Right lobe of liver (tissue), 6 donors: ENCODE measurements at regions not wholly inside any gene's neighbourhood (a gene's known extent, or its start where the extent isn't known, plus 50 kb on each side); places are given as distances from the start of the nearest gene placed in this dataset.

Experiments used
- ATAC-seq, 4 donors: fragments of 200-7000 bp; cut with Tn5 transposase; one replicate each; pipeline ENCODE4 v1.9.1; 2020; ENCODE audit warnings: mild to moderate bottlenecking in 4 of 4, moderate library complexity in 4 of 4
- DNase-seq, 3 donors: peaks; one replicate each; pipeline ENCODE4 v3.0.0-alpha.2; 2020
- H3K27ac ChIP-seq, 3 donors: fragments of 200-600 bp; one replicate each; pipeline ENCODE4 v1.8.0; 2022
- H3K27me3 ChIP-seq, 2 donors: fragments of 200-600 bp; one replicate each; pipeline ENCODE4 v1.8.0; 2022
- H3K36me3 ChIP-seq, 4 donors: fragments of 200-600 bp; sonication (generic) in 1 of 4; one replicate each; pipeline versions ENCODE4 v1.5.1 to v1.8.0; 2017 to 2022; ENCODE audit warnings: control low read depth in 1 of 4
- H3K4me1 ChIP-seq, 4 donors: fragments of 200-600 bp; sonication (generic) in 1 of 4; one replicate each; pipeline versions ENCODE4 v1.5.1 to v1.8.0; 2017 to 2022; ENCODE audit warnings: control low read depth in 1 of 4
- H3K4me3 ChIP-seq, 3 donors: fragments of 200-600 bp; one replicate each; pipeline ENCODE4 v1.8.0; 2022
- H3K9me3 ChIP-seq, 4 donors: fragments of 200-600 bp; sonication (generic) in 1 of 4; one replicate each; pipeline versions ENCODE4 v1.5.1 to v1.8.0; 2017 to 2022; ENCODE audit warnings: control low read depth in 1 of 4
- CTCF ChIP-seq, 4 donors: fragments of 200-600 bp in 3 of 4; fragments of 450-650 bp in 1 of 4; IDR thresholded peaks; one replicate each; pipeline versions ENCODE4 v1.5.1 to v1.8.0; 2016 to 2022; ENCODE audit warnings: antibody characterized with exemption in 4 of 4, mild to moderate bottlenecking in 2 of 4
- POLR2A ChIP-seq: fragments of 450-650 bp; IDR thresholded peaks from one replicate; pipeline ENCODE4 v1.6.1; 2017; ENCODE audit warnings: antibody characterized with exemption, mild to moderate bottlenecking
- WGBS: methylation state at CpG from one replicate; pipeline ENCODE4 v1.1.6; 2018; ENCODE audit warnings: low coverage, low lambda C conversion rate; ENCODE audit not compliant: insufficient coverage; ENCODE audit errors: missing lambda C conversion rate; 5-methylcytosine and 5-hydroxymethylcytosine counted together
- intact Hi-C, 2 donors: fragments of 100-400 bp; cut with DNase I; formaldehyde crosslinking; loops; one replicate each; pipeline versions ENCODE4 v1.11.2 to v1.14.1; 2022
- donor health status: DM: no; HTN: yes; CAD: no.
- donor health status: DM: no; HTN: no; CAD: no.
- donor health status: DM: no; HTN: no; CAD: no.
- donor health status: DM: no; HTN: yes; CAD: no.
- donor health status: DM: no; HTN: yes; CAD: no.

GRCh38 chrX:149161435-149162088 is 343.5 kb downstream of the IDS start:
- Histone ChIP-seq H3K27me3 (no peaks in the 10 kb centered on the region), H3K36me3 (no peaks in the 10 kb centered on the region), H3K27ac (no peak overlapping the region), H3K9me3 (no peaks in the 10 kb centered on the region), H3K4me1 (peaks cover 0 to 2% (median 0%) of the 10 kb centered on the region in 4 donors), H3K4me3 (no peak overlapping the region)
- DNase-seq: no peak
- no peak for TF ChIP-seq CTCF (IDR thresholded peaks at IDR 0.05)
- TF ChIP-seq POLR2A: no peak
- 33% methylated on average over 1 of the region's 2 CpGs for WGBS
- no peak for ATAC-seq
- intact Hi-C loops: no loop called here

GRCh38 chrX:149157976-149158375 is 347.1 kb downstream of the IDS start:
- intact Hi-C loops: no loop called here
- WGBS: 58% methylated on average over 1 of the region's 1 CpG
- no peaks in the 10 kb centered on the region for H3K36me3 ChIP-seq
- no peaks in the 10 kb centered on the region for H3K27me3 ChIP-seq
- ATAC-seq (no peak), DNase-seq (no peak)
- no peak overlapping the region for H3K27ac ChIP-seq
- H3K4me3 ChIP-seq: no peak overlapping the region
- TF ChIP-seq POLR2A: no peak
- no peak for TF ChIP-seq CTCF (IDR thresholded peaks at IDR 0.05)
- no peaks in the 10 kb centered on the region for H3K9me3 ChIP-seq
- H3K4me1 ChIP-seq: peaks cover 0 to 2% (median 0%) of the 10 kb centered on the region in 4 donors

GRCh38 chrX:149152941-149153340 is 352.2 kb downstream of the IDS start:
- intact Hi-C loops: no loop called here
- no peak overlapping the region for H3K27ac ChIP-seq
- no peak for ATAC-seq
- no peaks in the 10 kb centered on the region for H3K36me3 ChIP-seq
- TF ChIP-seq CTCF (IDR thresholded peaks at IDR 0.05) (no peak), POLR2A (no peak)
- H3K4me3 ChIP-seq: no peak overlapping the region
- H3K27me3 ChIP-seq: no peaks in the 10 kb centered on the region
- no peaks in the 10 kb centered on the region for H3K4me1 ChIP-seq
- 38% methylated on average over 3 of the region's 3 CpGs for WGBS
- H3K9me3 ChIP-seq: no peaks in the 10 kb centered on the region
- no peak for DNase-seq

- no peaks in the 10 kb centered on the region for H3K9me3 ChIP-seq
- H3K4me1 ChIP-seq: no peaks in the 10 kb centered on the region
- DNase-seq (no peak), ATAC-seq (no peak)
- H3K4me3 ChIP-seq: no peak overlapping the region
- no CpG with 5 or more reads among the region's 3 CpGs for WGBS
- no peaks in the 10 kb centered on the region for H3K36me3 ChIP-seq
- intact Hi-C loops: no loop called here
- no peaks in the 10 kb centered on the region for H3K27me3 ChIP-seq
- no peak overlapping the region for H3K27ac ChIP-seq
- TF ChIP-seq POLR2A: no peak
Measured at GRCh38 chrX:149151805-149152757, 353.0 kb downstream of the IDS start.

GRCh38 chrX:149145845-149146285 is 359.2 kb downstream of the IDS start:
- no peak for TF ChIP-seq POLR2A
- TF ChIP-seq CTCF (IDR thresholded peaks at IDR 0.05): no peak
- intact Hi-C loops: no loop called here
- Histone ChIP-seq H3K36me3 (no peaks in the 10 kb centered on the region), H3K4me3 (no peak overlapping the region), H3K9me3 (no peaks in the 10 kb centered on the region), H3K27ac (no peak overlapping the region), H3K27me3 (no peaks in the 10 kb centered on the region), H3K4me1 (no peaks in the 10 kb centered on the region)
- 65% methylated on average over 2 of the region's 3 CpGs for WGBS
- no peak for ATAC-seq
- DNase-seq: no peak
